ENCODE measurements at regions not wholly inside any gene's neighbourhood (a gene's known extent, or its start where the extent isn't known, plus 50 kb on each side); places are given as distances from the start of the nearest gene placed in this dataset.

DNA sequence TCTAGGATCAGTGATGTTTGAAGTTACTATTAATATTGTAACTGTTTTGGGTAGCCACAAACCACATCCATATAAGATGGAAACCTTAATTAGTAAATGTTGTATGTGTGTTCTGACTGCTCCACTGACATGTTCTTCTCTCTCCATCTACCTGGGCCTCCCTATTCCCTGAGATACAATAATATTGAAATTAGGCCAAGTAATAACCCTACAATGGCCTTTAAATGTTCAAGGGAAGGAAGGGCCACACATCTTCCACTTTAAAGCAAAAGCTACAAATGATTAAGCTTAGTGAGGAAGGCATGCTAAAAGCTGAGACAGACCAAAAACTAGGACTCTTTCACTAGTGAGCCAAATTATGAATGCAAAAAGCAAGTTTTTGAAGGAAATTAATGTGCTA lies 176.4 kb upstream of the ANK3 start:
- TF ChIP-seq, protein P1, sequence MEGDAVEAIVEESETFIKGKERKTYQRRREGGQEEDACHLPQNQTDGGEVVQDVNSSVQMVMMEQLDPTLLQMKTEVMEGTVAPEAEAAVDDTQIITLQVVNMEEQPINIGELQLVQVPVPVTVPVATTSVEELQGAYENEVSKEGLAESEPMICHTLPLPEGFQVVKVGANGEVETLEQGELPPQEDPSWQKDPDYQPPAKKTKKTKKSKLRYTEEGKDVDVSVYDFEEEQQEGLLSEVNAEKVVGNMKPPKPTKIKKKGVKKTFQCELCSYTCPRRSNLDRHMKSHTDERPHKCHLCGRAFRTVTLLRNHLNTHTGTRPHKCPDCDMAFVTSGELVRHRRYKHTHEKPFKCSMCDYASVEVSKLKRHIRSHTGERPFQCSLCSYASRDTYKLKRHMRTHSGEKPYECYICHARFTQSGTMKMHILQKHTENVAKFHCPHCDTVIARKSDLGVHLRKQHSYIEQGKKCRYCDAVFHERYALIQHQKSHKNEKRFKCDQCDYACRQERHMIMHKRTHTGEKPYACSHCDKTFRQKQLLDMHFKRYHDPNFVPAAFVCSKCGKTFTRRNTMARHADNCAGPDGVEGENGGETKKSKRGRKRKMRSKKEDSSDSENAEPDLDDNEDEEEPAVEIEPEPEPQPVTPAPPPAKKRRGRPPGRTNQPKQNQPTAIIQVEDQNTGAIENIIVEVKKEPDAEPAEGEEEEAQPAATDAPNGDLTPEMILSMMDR (IDR thresholded peaks at IDR 0.05): no peak
- no peak for TF ChIP-seq POLR2A (IDR thresholded peaks at IDR 0.05)

All from heart left ventricle (tissue), 13 donors.